Amygdala (tissue), 56 donors: ENCODE measurements at regions not wholly inside any gene's neighbourhood (a gene's known extent, or its start where the extent isn't known, plus 50 kb on each side); places are given as distances from the start of the nearest gene placed in this dataset.
"Not testable (repeated sequence)": the region's sequence is repeated elsewhere in the genome, so short reads cannot be mapped to it uniquely, and the experiment has no call there.

Source experiments
- DNase-seq, 56 donors: peaks; one replicate each; lab custom pipeline; 2025; lab: John Stamatoyannopoulos, UW

DNA sequence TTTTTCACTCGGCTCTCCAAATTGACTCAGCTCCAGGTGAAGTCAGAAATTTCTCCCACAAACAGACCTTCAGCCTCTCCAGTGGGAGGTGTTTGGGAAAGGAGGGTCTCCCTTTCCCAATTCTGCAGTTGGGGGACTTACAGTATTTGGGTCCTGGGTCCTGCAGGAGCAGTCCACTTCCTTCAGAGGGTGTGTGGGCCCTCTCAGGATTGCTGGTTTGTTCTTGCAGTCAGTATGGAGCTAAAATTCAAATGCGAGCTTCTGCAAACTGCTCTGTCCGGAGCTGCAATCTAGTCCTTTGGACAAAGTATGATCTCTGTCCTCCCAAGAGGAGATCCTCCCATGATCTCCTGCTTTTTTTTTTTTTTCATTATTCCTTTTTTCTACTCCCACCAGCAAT is 87.9 kb upstream of the MSTN start:
- DNase-seq, result no peak

DNA sequence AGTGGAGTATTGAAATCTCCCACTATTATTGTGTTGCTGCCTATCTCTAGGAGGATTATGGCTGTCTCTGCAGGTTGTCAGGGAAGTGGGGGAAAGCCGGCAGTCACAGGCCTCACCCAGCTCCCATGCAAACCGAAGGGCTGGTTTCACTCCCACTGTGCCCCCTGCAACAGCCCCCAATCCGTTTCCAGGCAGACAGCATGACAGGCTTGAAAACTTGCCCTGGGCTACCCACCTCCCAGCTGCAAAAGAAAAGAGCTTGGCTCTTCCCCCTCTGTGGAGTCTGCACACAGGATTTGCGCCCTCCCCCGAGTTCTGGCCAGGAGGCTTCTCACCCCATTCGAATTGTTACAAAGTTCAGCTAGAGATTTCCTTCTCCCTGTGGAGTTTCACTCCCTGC is 87.4 kb upstream of the MSTN start:
- no peak for DNase-seq

DNA sequence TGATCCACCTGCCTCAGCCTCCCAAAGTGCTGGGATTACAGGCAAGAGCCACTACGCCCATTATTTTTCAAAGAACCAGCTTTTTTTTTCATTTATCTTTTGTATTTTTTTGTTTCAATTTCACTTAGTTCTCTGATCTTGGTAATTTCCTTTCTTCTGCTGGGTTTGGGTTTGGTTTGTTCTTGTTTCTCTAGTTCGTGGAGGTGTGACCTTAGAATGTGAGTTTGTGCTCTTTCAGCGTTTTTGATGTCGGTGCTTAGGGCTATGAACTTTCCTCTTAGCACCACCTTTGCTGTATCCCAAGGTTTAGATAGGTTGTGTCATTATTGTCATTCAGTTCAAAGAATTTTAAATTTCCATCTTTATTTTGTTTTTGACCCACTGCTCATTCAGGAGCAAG is 86.7 kb upstream of the MSTN start:
- DNase-seq, result no peak

DNA sequence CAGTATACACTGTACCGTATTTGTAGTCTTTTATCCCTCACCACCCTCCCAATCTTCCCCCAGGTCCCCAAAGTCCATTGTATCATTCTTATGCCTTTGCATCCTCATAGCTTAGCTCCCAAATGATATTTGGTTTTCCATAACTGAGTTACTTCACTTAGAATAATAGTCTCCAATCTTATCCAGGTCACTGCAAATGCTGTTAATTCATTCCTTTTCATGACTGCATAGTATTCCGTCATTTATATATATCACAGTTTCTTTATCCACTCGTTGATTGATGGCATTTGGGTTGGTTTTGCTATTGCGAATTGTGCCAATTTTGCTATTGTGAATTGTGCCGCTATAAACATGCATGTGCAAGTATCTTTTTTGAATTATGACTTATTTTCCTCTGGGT is 83.6 kb upstream of the MSTN start:
- not testable (repeated sequence) for DNase-seq

DNA sequence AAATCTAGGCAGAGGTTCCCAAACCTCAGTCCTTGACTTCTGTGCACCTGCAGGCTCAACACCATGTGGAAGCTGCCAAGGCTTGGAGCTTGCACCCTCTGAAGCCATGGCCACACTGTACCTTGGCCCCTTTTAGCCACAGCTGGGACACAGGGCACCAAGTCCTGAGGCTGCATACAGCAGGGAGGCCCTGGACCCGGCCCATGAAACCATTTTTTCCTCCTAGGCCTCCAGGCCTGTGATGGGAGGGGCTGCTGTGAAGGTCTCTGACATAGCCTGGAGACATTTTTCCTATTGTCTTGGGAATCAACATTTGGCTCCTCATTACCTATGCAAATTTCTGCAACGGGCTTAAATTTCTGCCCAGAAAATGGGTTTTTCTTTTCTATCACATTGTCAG is 77.9 kb upstream of the MSTN start:
- DNase-seq, result not testable (repeated sequence)

DNA sequence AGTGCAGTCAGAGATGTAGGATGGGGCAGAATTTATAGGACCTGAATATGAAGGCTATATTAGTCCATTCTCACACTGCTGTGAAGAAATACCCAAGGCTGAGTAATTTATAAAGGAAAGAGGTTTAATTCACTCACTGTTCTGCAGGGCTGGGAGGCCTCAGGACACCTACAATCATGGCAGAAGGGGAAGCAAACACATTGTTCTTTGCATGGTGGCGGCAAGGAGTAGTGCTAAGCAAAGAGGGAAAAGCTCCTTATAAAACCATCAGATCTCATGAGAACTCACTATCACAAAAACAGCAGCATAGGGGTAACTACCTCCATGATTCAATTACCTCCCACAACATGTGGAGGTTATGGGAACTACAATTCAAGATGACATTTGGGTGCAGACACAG is 76.8 kb upstream of the MSTN start:
- no peak for DNase-seq

DNA sequence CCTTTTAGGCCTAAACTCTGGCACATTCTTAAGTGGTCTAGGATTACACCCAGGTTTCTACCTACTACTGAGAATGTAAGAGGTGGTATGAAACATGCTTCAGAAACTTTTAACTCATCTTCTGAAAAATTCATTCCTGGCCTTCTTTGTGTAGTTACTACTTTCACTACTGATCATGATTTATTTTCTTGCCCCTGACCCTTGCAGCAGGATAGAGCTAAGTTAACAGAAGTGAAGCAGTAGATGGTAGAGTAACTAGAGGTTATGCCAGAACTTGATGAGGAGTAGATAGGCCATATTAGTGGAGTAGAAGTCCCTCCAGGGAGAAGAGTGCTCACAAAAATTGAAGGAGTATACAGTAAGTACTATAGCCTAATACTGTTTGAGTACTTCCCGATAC is 75.5 kb upstream of the MSTN start:
- DNase-seq, result no peak

DNA sequence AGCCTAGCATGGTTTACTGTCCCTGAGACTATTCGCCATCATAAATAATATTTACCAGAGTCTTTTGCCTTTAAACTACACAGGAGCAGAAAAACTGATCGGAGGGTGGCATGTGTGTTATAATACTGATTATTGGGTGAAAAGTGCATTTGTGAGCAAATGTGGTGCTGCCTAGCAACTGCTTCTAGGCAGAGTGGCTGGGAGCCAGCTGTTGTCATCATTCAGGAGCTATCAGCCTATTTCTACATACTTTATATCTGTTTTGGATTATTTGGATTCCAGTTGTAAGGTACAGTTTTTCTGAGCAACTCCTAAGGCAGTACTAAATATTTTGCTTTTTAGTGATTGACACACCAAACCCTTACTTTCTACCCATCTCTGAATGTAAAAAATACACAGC is 75.0 kb upstream of the MSTN start:
- peak in 7 of 56 donors; percentile 7 to 30 (median 20) for DNase-seq

DNA sequence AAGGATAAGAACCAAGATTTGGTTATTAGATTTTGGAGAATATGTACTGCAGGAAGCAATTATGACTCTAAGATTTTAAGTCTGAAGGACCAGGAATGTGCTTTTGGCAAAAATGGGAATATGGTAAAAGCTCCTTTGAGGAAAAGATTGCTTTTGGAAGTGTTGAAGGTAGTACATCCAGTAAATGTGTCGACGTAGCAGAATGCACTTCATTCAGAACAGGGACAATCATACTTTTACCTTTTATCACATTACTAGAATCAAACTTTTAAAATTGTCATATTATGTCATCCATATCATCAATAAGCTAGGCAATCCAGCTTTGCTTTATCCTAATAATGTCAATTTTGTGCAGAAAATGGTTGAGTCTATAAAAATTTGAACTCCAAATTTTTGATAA is 74.3 kb upstream of the MSTN start:
- no peak for DNase-seq

DNA sequence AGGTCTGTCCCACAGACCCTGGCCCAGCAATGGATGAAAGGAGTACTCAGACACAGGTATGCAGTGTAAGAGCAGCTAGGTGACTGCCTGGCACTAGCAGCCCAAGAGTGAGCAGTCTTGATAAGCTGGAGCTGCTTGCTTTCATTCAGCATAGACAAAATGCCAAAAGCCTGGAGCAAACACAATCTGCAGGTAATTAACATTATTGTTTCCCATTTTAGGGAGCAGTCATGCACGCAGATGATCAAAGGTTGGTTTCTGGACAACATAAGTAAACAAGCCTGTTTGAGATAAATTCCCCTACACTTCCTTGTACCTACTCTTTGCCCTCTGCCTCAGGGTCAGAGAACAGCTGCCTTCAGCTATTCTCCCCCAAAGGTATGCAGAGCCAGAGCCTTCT is 73.7 kb upstream of the MSTN start:
- no peak for DNase-seq

DNA sequence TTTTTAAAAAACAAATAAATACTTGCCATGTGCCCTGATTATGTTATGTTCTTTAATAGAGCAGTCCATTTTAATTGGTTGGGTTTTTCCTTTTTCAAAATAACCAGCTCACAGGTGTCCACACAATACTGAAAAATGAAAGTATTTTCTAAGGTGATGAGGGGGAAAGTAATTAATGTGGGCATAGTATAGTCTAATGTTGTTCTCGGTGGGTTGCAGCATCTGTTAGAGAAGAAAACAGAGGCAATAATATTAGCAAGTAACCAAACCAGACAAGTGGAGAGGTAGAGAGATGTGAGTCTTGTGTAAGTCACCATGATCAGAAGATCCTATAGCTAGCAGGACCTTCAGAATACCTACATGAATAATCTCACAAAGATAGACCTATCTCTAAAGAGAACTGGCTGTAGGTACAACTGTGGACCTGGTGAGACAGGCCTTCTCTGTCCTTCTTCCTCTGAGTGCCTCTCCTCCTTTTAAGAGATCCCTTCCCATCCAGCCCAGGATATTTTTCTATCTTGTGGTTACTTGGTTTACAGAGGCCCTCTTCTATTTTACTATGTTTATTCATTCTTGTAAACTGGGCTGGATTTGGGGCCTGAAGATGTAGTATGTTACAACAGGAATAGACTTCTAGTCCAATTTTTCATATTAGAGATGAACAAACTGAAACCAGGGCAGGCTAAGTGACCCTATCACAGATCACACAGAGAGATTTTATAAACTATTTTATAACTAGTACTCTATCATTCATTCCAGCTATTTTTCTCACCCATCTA is 67.1 kb upstream of the MSTN start:
- DNase-seq, result no peak

DNA sequence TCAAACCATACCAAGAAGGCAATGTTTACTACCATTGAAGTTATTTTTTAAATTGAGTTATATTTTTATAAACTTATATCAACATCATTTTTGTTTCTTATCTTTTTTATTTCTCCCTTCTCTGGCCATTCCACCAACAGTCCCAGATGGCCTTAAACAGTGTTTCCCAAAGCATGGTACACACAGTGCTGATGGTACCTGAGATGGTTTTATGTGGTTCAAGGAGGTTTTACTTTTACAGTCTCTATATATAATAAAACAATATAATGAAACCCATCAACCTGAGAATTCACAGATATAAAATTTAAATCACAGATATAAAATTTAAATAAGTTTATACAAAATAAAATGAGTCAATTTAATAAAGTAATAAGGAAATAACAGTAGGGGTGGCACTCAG is 65.1 kb upstream of the MSTN start:
- no peak for DNase-seq

DNA sequence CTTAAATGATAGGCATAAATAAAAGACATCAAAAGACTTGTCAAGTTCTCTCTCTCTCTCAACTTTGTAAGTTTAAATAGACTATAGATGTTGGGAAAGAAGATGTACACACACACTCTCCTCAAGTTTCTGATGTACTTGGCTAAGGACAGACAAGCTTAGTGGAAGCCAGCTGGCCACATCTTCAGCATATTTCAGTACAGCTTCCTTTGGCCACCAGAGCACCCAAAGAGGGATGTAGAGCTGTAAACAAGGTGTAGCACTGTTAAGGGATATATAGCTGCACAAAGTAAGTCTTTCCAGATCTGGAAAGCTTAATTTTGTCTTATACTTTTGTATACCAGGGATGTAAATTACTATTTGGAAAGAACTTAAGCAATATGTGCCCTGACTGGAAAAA is 64.3 kb upstream of the MSTN start:
- DNase-seq, result no peak

DNA sequence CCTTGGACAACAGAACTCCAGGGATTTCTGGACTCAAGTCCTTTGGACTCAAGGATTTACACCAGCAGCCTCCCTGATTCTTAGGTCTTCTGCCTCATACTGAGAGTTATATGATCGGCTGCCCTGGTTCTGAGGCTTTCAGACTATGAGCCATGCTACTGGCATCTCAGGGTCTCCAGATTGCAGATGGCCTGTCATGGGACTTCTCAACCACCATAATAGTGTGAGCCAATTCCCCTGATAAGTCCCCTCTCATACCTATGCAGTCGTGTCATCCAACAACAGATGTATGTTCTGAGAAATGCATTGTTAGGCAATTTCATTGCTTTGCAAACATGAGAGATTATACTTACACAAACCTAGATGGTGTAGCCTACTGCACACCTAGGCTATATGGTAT is 61.4 kb upstream of the MSTN start:
- no peak for DNase-seq

DNA sequence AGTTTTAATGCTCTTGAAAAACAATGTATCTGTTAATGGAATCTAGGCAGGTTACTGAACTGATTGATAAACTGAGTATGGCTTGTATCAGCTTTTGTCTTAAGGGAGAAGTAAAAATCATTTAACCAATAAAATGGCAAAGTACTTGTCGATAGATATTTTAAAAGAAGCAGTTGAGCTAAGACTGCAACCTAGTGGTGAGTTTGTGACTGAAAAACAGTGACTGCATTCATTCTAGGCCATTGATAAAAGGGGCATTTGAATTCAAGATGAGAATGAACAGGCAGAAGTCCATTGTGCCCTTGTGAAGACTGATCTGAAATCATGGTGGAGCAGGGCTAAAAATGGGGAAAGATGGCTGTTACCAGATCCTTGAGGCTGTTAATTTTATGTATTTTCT is 59.4 kb upstream of the MSTN start:
- peak in 6 of 56 donors; percentile 3 to 44 (median 16) for DNase-seq

DNA sequence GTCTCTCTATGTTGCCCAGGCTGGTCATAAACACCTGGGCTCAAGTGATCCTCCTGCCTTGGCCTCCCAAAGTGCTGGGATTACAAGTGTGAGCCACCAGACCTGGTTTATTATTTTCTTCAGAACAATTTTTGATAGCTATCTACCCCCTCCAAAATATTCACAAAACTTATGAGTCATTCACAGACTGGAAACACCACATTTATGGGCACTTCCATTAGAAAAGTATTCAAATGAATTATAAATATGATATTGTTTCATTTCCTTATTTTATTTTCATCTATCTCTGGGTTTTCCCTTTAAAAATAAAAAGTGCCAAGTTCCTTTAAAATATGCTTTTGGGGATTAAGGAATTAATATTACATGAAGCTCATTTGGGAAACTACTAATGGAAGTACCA is 58.8 kb upstream of the MSTN start:
- DNase-seq, result no peak

DNA sequence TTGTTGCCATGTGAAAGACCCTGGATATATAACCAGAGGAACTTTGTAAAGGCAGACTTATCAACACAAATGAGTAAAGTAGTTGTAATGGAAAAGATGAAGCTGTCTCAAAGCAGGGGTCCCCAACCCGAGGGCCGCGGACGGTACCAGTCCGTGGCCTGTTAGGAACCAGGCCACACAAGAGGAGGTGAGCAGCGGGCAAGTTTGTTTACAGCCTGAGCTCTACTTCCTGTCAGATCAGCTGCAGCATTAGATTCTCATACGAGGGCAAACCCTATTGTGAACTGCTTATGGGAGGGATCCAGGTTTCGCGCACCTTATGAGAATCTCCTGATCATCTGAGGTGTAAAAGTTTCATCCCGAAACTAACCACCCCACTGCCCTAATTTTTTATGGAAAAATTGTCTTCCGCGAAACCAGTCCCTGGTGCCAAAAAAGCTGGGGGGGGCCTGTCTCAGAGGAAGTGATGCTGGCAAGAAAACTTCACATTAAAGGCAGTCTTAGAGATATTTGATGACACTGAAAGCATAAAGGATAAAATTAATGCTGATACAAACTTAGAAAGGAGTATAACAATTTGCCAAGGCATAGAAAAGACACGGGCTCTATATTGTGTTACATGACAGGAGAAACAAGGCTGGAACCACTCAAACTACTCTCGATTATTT is 57.5 kb upstream of the MSTN start:
- peak in 1 of 56 donors; percentile 7 for DNase-seq

DNA sequence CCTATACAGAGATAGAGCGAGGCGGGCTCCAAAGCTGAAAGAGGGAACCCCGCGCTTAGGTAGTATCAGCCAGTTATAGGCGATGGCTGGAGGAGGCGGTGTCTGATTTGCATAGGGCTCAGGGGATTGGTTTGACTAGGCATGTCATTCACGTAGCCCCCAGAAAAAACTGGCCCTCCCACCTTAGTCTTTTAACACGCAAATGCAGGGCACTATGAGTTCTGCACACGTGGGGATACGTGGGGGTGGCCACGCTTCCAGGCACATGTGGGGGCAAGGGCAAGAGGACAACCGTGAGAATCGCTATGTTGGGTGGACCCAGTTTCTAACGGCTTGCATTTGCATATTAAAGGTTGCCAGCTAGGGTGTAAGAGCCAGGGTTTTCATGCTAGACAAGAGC is 56.7 kb upstream of the MSTN start:
- peak in 44 of 56 donors; percentile 2 to 68 (median 29) for DNase-seq

DNA sequence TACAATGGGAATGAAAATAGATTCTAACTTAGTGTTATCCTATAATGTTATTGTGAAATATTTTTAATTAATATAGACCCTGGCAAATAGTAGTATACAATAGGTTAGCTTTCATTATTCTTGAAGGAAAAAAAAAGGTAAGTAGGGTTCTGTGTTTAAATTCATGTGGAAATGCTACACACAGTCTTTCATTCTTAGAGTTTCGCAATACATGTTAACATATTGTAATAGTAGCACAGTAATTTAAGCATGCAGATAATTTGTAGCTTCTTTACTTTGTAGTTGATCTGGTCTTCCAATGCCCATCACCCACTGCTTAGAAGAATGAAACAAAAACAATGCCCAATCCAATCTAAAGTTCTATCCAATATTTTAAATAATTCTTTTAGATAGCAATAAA is 54.8 kb upstream of the MSTN start:
- no peak for DNase-seq

DNA sequence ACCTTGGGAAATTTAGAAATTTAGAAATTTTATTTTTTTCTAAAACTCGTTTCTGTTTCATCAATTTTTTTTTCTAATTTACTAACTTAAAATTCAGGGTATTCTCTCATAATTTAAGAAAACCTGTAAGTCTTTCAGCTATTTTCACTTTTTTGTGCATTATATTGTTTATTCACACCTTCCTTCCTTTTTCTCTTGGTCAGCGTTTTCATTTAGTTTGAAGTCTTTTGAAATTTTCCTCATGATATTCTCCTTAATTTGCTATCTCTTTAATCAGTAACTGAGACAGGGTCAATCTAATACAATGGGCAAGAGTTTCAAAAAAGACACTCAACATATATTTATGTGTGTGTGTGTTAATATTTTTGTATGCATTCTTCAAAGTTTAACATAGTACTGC is 50.5 kb upstream of the MSTN start:
- no peak for DNase-seq
